Left ventricle myocardium inferior (tissue), 1 donor: ENCODE measurements at regions not wholly inside any gene's neighbourhood (a gene's known extent, or its start where the extent isn't known, plus 50 kb on each side); places are given as distances from the start of the nearest gene placed in this dataset.
"Not testable (repeated sequence)": the region's sequence is repeated elsewhere in the genome, so short reads cannot be mapped to it uniquely, and the experiment has no call there.

Source experiments
- DNase-seq: peaks from one replicate; pipeline ENCODE4 v3.0.0-alpha.2; 2020
- H3K27ac ChIP-seq: fragments of 200-600 bp; replicated peaks from 2 replicates; pipeline ENCODE4 v1.8.0; 2021
- H3K27me3 ChIP-seq: fragments of 200-600 bp; 2 replicates; pipeline ENCODE4 v1.8.0; 2021; ENCODE audit warnings: low read depth
- H3K36me3 ChIP-seq: fragments of 200-600 bp; 2 replicates; pipeline ENCODE4 v1.8.0; 2021
- H3K4me1 ChIP-seq: fragments of 200-600 bp; 2 replicates; pipeline ENCODE4 v1.8.0; 2021
- H3K4me3 ChIP-seq: fragments of 200-600 bp; 2 replicates; pipeline ENCODE4 v1.8.0; 2021; ENCODE audit warnings: mild to moderate bottlenecking, moderate library complexity
- H3K9me3 ChIP-seq: fragments of 200-600 bp; replicated peaks from 2 replicates; pipeline ENCODE4 v1.8.0; 2021
- CTCF ChIP-seq: fragments of 200-600 bp; IDR thresholded peaks from 2 replicates; pipeline ENCODE4 v1.8.0; 2021; ENCODE audit warnings: antibody characterized with exemption, mild to moderate bottlenecking, borderline replicate concordance
- intact Hi-C: fragments of 100-400 bp; cut with micrococcal nuclease; formaldehyde crosslinking; loops from one replicate; pipeline ENCODE4 v1.11.0; 2022
- donor health status: DM: no; HTN: yes; CAD: no; lungs with severe emphysema.

GRCh38 chr20:40869218-40870147, 159.1 kb upstream of the TOP1 start:
- no peak for DNase-seq
- no peaks in the 10 kb centered on the region for H3K9me3 ChIP-seq

GRCh38 chr20:40875116-40876085, 153.2 kb upstream of the TOP1 start:
- intact Hi-C loops, result no loop called here
- Histone ChIP-seq H3K27ac (no peak overlapping the region), H3K27me3 (no peaks in the 10 kb centered on the region), H3K36me3 (no peaks in the 10 kb centered on the region), H3K4me3 (no peak overlapping the region), H3K9me3 (peaks cover 8% of the 10 kb centered on the region), H3K4me1 (no peaks in the 10 kb centered on the region)
- no peak for TF ChIP-seq CTCF
- no peak for DNase-seq

More at GRCh38 chr20:40869218-40870147, 159.1 kb upstream of the TOP1 start:
- Histone ChIP-seq H3K4me3 (no peak overlapping the region), H3K36me3 (no peaks in the 10 kb centered on the region), H3K27ac (no peak overlapping the region), H3K27me3 (no peaks in the 10 kb centered on the region), H3K4me1 (peaks cover 27% of the 10 kb centered on the region)
- intact Hi-C loops, result no loop called here
- no peak for TF ChIP-seq CTCF

- H3K4me1 ChIP-seq, H3K4me3 ChIP-seq, H3K36me3 ChIP-seq, H3K27me3 ChIP-seq, H3K27ac ChIP-seq, DNase-seq, intact Hi-C loops: not testable (repeated sequence)
- H3K9me3 ChIP-seq, result peaks cover 15% of the 10 kb centered on the region
Measured at GRCh38 chr20:40878099-40878498, 150.5 kb upstream of the TOP1 start.

- TF ChIP-seq CTCF, result no peak
- peaks cover 15% of the 10 kb centered on the region for H3K9me3 ChIP-seq
- DNase-seq, result no peak
- H3K36me3 ChIP-seq, result no peaks in the 10 kb centered on the region
- no peak overlapping the region for H3K27ac ChIP-seq
- no peaks in the 10 kb centered on the region for H3K4me1 ChIP-seq
- no peaks in the 10 kb centered on the region for H3K27me3 ChIP-seq
- intact Hi-C loops, result no loop called here
- no peak overlapping the region for H3K4me3 ChIP-seq
Measured at GRCh38 chr20:40880063-40880728, 148.4 kb upstream of the TOP1 start.

GRCh38 chr20:40880729-40881109, 147.9 kb upstream of the TOP1 start:
- no peaks in the 10 kb centered on the region for H3K4me1 ChIP-seq
- peaks cover under 1% of the 10 kb centered on the region for H3K27me3 ChIP-seq
- H3K9me3 ChIP-seq, result peaks cover 15% of the 10 kb centered on the region
- no peak overlapping the region for H3K27ac ChIP-seq
- no peak for DNase-seq
- H3K4me3 ChIP-seq, result no peak overlapping the region
- TF ChIP-seq CTCF, result no peak
- intact Hi-C loops, result no loop called here
- no peaks in the 10 kb centered on the region for H3K36me3 ChIP-seq
